ENCODE measurements at regions not wholly inside any gene's neighbourhood (a gene's known extent, or its start where the extent isn't known, plus 50 kb on each side); places are given as distances from the start of the nearest gene placed in this dataset.
A peak's percentile ranks its signal among the peaks of the same experiment; 100 is the strongest.

DNA sequence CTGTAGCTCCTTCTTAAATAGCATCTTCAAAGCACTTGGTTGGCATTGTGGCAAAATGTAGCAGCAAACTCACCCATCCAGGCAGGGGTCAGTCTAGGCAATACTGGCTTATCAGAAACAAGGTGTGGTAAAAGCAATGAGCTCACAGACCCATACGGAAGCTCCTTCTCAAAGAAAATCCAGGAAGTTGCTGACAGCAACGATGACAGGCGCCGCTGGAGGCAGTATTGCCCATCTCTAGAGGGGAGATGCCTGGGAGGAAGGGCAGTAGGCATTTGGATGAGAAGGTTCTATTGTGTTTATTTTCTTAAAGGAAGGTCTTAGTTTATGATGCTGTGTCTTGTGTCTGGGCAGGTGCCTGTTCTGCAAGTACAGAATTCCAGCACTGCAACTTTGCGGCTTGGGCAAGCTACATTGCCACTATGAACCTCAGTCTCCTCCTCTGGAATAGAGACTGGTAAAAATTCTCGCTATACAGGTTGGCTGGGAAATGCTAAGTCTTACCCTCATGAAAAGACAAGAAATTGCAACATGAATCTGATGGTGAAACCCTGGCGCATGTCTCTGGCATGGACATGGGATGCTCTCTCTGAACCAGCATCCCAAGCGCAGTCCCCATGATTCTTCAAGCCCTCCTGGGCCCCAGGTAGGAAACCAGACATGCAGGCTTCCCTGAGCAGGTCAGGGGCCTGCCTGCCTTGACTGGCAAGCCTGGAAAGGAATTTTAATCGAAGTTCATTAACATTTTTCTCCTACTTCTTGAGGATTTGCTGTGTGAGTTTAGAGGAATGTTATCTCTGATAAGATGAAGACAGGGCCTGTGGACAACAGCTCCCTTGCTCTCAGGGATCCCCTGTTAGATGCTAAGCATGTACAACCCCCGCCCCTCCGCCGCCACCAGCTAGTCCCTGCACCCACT, 156.0 kb downstream of the TFCP2L1 start:
- TF ChIP-seq, protein P1, sequence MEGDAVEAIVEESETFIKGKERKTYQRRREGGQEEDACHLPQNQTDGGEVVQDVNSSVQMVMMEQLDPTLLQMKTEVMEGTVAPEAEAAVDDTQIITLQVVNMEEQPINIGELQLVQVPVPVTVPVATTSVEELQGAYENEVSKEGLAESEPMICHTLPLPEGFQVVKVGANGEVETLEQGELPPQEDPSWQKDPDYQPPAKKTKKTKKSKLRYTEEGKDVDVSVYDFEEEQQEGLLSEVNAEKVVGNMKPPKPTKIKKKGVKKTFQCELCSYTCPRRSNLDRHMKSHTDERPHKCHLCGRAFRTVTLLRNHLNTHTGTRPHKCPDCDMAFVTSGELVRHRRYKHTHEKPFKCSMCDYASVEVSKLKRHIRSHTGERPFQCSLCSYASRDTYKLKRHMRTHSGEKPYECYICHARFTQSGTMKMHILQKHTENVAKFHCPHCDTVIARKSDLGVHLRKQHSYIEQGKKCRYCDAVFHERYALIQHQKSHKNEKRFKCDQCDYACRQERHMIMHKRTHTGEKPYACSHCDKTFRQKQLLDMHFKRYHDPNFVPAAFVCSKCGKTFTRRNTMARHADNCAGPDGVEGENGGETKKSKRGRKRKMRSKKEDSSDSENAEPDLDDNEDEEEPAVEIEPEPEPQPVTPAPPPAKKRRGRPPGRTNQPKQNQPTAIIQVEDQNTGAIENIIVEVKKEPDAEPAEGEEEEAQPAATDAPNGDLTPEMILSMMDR (CRISPR knock-in tag; IDR thresholded peaks at IDR 0.05) = peak; percentile 62
- no peak for TF ChIP-seq ZNF138 (CRISPR knock-in tag; IDR thresholded peaks at IDR 0.05; ENCODE audit: low read depth)

All from HepG2 (cell line).